Large intestine (tissue), 3 donors: ENCODE measurements at regions not wholly inside any gene's neighbourhood (a gene's known extent, or its start where the extent isn't known, plus 50 kb on each side); places are given as distances from the start of the nearest gene placed in this dataset.

Experiments used
- DNase-seq, 2 donors: peaks; one replicate each; pipeline versions ENCODE4 v3.0.0 to v3.0.0-alpha.2; 2013
- H3K27ac ChIP-seq: one replicate; pipeline ENCODE4 v1.5.1; 2013; ENCODE audit warnings: low read length
- H3K27me3 ChIP-seq: 2 replicates; pipeline ENCODE4 v1.6.1; 2013; ENCODE audit warnings: low read length; ENCODE audit not compliant: control insufficient read depth, insufficient read depth
- H3K36me3 ChIP-seq: 2 replicates; pipeline ENCODE4 v1.6.1; 2013; ENCODE audit warnings: low read length; ENCODE audit not compliant: control insufficient read depth, insufficient read depth
- H3K4me1 ChIP-seq: one replicate; pipeline ENCODE4 v1.6.1; 2013; ENCODE audit warnings: low read length; ENCODE audit not compliant: control insufficient read depth, insufficient read depth
- H3K4me3 ChIP-seq: one replicate; pipeline ENCODE4 v1.5.1; 2013; ENCODE audit warnings: low read length
- H3K9me3 ChIP-seq: one replicate; pipeline ENCODE4 v1.6.1; 2013; ENCODE audit warnings: mild to moderate bottlenecking, low read depth, low read length, moderate library complexity; ENCODE audit not compliant: control insufficient read depth
- WGBS: methylation state at CpG from one replicate; pipeline ENCODE4 v1.1.5; 2013; ENCODE audit warnings: low lambda C conversion rate; ENCODE audit not compliant: insufficient coverage; 5-methylcytosine and 5-hydroxymethylcytosine counted together

- Histone ChIP-seq H3K4me1 (no peaks in the 10 kb centered on the region), H3K4me3 (no peak overlapping the region), H3K27ac (no peak overlapping the region), H3K9me3 (no peaks in the 10 kb centered on the region), H3K36me3 (no peaks in the 10 kb centered on the region), H3K27me3 (no peaks in the 10 kb centered on the region)
- no CpG with 5 or more reads among the region's 1 CpG for WGBS
- DNase-seq: no peak
Measured at GRCh38 chr6:134468633-134469032, 150.7 kb upstream of the SGK1 start.

- Histone ChIP-seq H3K27me3 (no peaks in the 10 kb centered on the region), H3K4me3 (no peak overlapping the region), H3K9me3 (no peaks in the 10 kb centered on the region), H3K36me3 (no peaks in the 10 kb centered on the region), H3K27ac (no peak overlapping the region), H3K4me1 (no peaks in the 10 kb centered on the region)
- DNase-seq: no peak
- no CpG with 5 or more reads among the region's 1 CpG for WGBS
Measured at GRCh38 chr6:134467620-134468019, 149.7 kb upstream of the SGK1 start.

GRCh38 chr6:134466771-134467525, 149.0 kb upstream of the SGK1 start:
- 45% methylated on average over 2 of the region's 2 CpGs for WGBS
- Histone ChIP-seq H3K36me3 (no peaks in the 10 kb centered on the region), H3K27ac (no peak overlapping the region), H3K9me3 (no peaks in the 10 kb centered on the region), H3K27me3 (no peaks in the 10 kb centered on the region), H3K4me1 (no peaks in the 10 kb centered on the region), H3K4me3 (no peak overlapping the region)
- DNase-seq: no peak

GRCh38 chr6:134464690-134465411, 146.9 kb upstream of the SGK1 start:
- Histone ChIP-seq H3K27me3 (no peaks in the 10 kb centered on the region), H3K4me3 (no peak overlapping the region), H3K27ac (no peak overlapping the region), H3K36me3 (no peaks in the 10 kb centered on the region), H3K4me1 (no peaks in the 10 kb centered on the region), H3K9me3 (no peaks in the 10 kb centered on the region)
- WGBS: 75% methylated on average over 2 of the region's 9 CpGs
- no peak for DNase-seq

GRCh38 chr6:134458857-134459657, 141.1 kb upstream of the SGK1 start:
- no peaks in the 10 kb centered on the region for H3K27me3 ChIP-seq
- WGBS: no CpG with 5 or more reads among the region's 7 CpGs
- no peak overlapping the region for H3K27ac ChIP-seq
- H3K4me1 ChIP-seq: no peaks in the 10 kb centered on the region
- H3K36me3 ChIP-seq: no peaks in the 10 kb centered on the region
- no peak for DNase-seq
- no peaks in the 10 kb centered on the region for H3K9me3 ChIP-seq
- no peak overlapping the region for H3K4me3 ChIP-seq

- no CpG with 5 or more reads among the region's 5 CpGs for WGBS
- H3K27ac ChIP-seq: no peak overlapping the region
- no peak overlapping the region for H3K4me3 ChIP-seq
- H3K4me1 ChIP-seq: no peaks in the 10 kb centered on the region
- no peak for DNase-seq
- no peaks in the 10 kb centered on the region for H3K9me3 ChIP-seq
- H3K27me3 ChIP-seq: no peaks in the 10 kb centered on the region
- no peaks in the 10 kb centered on the region for H3K36me3 ChIP-seq
Measured at GRCh38 chr6:134457941-134458340, 140.0 kb upstream of the SGK1 start.

- H3K36me3 ChIP-seq: no peaks in the 10 kb centered on the region
- no peaks in the 10 kb centered on the region for H3K4me1 ChIP-seq
- no peak overlapping the region for H3K27ac ChIP-seq
- H3K27me3 ChIP-seq: no peaks in the 10 kb centered on the region
- H3K9me3 ChIP-seq: no peaks in the 10 kb centered on the region
- WGBS: no CpG with 5 or more reads among the region's 2 CpGs
- DNase-seq: no peak
- no peak overlapping the region for H3K4me3 ChIP-seq
Measured at GRCh38 chr6:134456226-134456625, 138.3 kb upstream of the SGK1 start.

GRCh38 chr6:134455319-134455718, 137.4 kb upstream of the SGK1 start:
- Histone ChIP-seq H3K9me3 (no peaks in the 10 kb centered on the region), H3K27me3 (no peaks in the 10 kb centered on the region), H3K27ac (no peak overlapping the region), H3K4me3 (no peak overlapping the region), H3K4me1 (no peaks in the 10 kb centered on the region), H3K36me3 (no peaks in the 10 kb centered on the region)
- no CpG with 5 or more reads among the region's 3 CpGs for WGBS
- DNase-seq: no peak

GRCh38 chr6:134454794-134455193, 136.9 kb upstream of the SGK1 start:
- H3K4me1 ChIP-seq: no peaks in the 10 kb centered on the region
- DNase-seq: no peak
- H3K27ac ChIP-seq: no peak overlapping the region
- H3K36me3 ChIP-seq: no peaks in the 10 kb centered on the region
- H3K27me3 ChIP-seq: no peaks in the 10 kb centered on the region
- H3K9me3 ChIP-seq: no peaks in the 10 kb centered on the region
- WGBS: no CpG with 5 or more reads among the region's 2 CpGs
- H3K4me3 ChIP-seq: no peak overlapping the region

- Histone ChIP-seq H3K27ac (no peak overlapping the region), H3K27me3 (no peaks in the 10 kb centered on the region), H3K9me3 (no peaks in the 10 kb centered on the region), H3K36me3 (no peaks in the 10 kb centered on the region), H3K4me3 (no peak overlapping the region), H3K4me1 (no peaks in the 10 kb centered on the region)
- DNase-seq: no peak
- WGBS: no CpG with 5 or more reads among the region's 5 CpGs
Measured at GRCh38 chr6:134453792-134454510, 136.0 kb upstream of the SGK1 start.
